ENCODE measurements at regions not wholly inside any gene's neighbourhood (a gene's known extent, or its start where the extent isn't known, plus 50 kb on each side); places are given as distances from the start of the nearest gene placed in this dataset.
A peak's percentile ranks its signal among the peaks of the same experiment; 100 is the strongest.

GRCh38 chr11:92297567-92298553 is 73.2 kb downstream of the FAT3 start:
- TF ChIP-seq POLR2AphosphoS5 (IDR thresholded peaks at IDR 0.05) (peak; percentile 18), CTCF (IDR thresholded peaks at IDR 0.05; ENCODE audit: poor library complexity, severe bottlenecking) (no peak), RAD21 (conservative IDR thresholded peaks at IDR 0.05) (peak; percentile 17), EP300 (conservative IDR thresholded peaks at IDR 0.05; ENCODE audit: poor library complexity, severe bottlenecking) (peak; percentile 66), REST (IDR thresholded peaks at IDR 0.05; ENCODE audit: borderline replicate concordance) (peak; percentile 87)

All from neural cell (in vitro differentiated cells).